Liver (tissue), 3 donors: ENCODE measurements at regions not wholly inside any gene's neighbourhood (a gene's known extent, or its start where the extent isn't known, plus 50 kb on each side); places are given as distances from the start of the nearest gene placed in this dataset.

Experiments
- EGR1 ChIP-seq, 2 donors: IDR thresholded peaks; 2 replicates each; pipeline ENCODE4 v1.6.1; 2016 to 2018; ENCODE audit warnings: antibody characterized with exemption in 2 of 2, low read depth in 2 of 2
- GABPA ChIP-seq, 2 donors: IDR thresholded peaks in 1 of 2; conservative IDR thresholded peaks in 1 of 2; 2 replicates each; pipeline ENCODE4 v1.6.1; 2016; ENCODE audit warnings: antibody characterized with exemption in 2 of 2, mild to moderate bottlenecking in 1 of 2, moderate library complexity in 1 of 2
- HNF4A ChIP-seq, 2 donors: conservative IDR thresholded peaks; 2 replicates each; pipeline ENCODE4 v1.6.1; 2016; ENCODE audit warnings: antibody characterized with exemption in 2 of 2, mild to moderate bottlenecking in 2 of 2
- NR2F2 ChIP-seq: IDR thresholded peaks from 2 replicates; pipeline ENCODE4 v1.6.1; 2016; ENCODE audit warnings: antibody characterized with exemption
- RAD21 ChIP-seq, 2 donors: IDR thresholded peaks; 2 replicates each; pipeline ENCODE4 v1.6.1; 2016; ENCODE audit warnings: antibody characterized with exemption in 2 of 2, mild to moderate bottlenecking in 2 of 2
- RXRA ChIP-seq, 2 donors: IDR thresholded peaks; 2 replicates each; pipeline ENCODE4 v1.6.1; 2017 to 2018; ENCODE audit warnings: antibody characterized with exemption in 2 of 2, mild to moderate bottlenecking in 1 of 2
- SP1 ChIP-seq: IDR thresholded peaks from 2 replicates; pipeline ENCODE4 v1.6.1; 2018; ENCODE audit warnings: antibody characterized with exemption, mild to moderate bottlenecking
- TAF1 ChIP-seq: conservative IDR thresholded peaks from 2 replicates; pipeline ENCODE4 v1.6.1; 2016; ENCODE audit warnings: antibody characterized with exemption, mild to moderate bottlenecking
- YY1 ChIP-seq: IDR thresholded peaks from 2 replicates; pipeline ENCODE4 v1.6.1; 2016; ENCODE audit warnings: antibody characterized with exemption, mild to moderate bottlenecking
- TF ChIP-seq, protein P1 (sequence below): fragments of 150-350 bp; IDR thresholded peaks from 2 replicates; pipeline ENCODE4 v1.5.1; 2017; ENCODE audit warnings: improper control_type of control experiment, low read depth, low read length; ENCODE audit not compliant: missing input control
- TF ChIP-seq, protein P2 (sequence below): IDR thresholded peaks from 2 replicates; pipeline ENCODE4 v1.6.1; 2016; ENCODE audit warnings: antibody characterized with exemption
- TF ChIP-seq, protein P3 (sequence below): IDR thresholded peaks from 2 replicates; pipeline ENCODE4 v1.6.1; 2016; ENCODE audit warnings: antibody characterized with exemption, mild to moderate bottlenecking
- TF ChIP-seq, protein P4 (sequence below): IDR thresholded peaks from 2 replicates; pipeline ENCODE4 v1.6.1; 2016; ENCODE audit warnings: antibody characterized with exemption
- donor health status: healthy.
- donor health status: healthy.

DNA sequence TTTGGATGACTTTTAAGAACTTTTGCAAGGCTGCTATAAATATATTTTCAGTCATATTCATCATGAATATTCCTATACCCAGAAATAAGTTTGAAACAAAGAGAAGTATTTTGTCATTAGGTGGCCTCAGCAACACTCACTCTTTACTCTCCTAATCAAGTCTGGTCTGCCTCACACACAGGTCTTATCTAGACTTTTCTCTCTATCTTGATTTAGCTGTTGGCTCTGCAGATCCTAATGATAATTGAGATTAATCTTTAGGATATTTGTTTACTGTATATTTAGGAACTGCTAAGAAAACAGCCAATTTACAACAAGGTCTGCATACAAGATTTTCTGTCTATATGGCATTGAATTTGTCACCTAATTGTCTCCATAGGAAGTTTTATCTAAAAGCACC, 297.6 kb downstream of the PTEN start:
- TF ChIP-seq, protein P1, sequence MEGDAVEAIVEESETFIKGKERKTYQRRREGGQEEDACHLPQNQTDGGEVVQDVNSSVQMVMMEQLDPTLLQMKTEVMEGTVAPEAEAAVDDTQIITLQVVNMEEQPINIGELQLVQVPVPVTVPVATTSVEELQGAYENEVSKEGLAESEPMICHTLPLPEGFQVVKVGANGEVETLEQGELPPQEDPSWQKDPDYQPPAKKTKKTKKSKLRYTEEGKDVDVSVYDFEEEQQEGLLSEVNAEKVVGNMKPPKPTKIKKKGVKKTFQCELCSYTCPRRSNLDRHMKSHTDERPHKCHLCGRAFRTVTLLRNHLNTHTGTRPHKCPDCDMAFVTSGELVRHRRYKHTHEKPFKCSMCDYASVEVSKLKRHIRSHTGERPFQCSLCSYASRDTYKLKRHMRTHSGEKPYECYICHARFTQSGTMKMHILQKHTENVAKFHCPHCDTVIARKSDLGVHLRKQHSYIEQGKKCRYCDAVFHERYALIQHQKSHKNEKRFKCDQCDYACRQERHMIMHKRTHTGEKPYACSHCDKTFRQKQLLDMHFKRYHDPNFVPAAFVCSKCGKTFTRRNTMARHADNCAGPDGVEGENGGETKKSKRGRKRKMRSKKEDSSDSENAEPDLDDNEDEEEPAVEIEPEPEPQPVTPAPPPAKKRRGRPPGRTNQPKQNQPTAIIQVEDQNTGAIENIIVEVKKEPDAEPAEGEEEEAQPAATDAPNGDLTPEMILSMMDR = no peak
- TF ChIP-seq TAF1 (no peak), GABPA (IDR thresholded peaks at IDR 0.05 in 1 of 2, conservative IDR thresholded peaks at IDR 0.05 in 1 of 2) (no peak), YY1 (no peak), RAD21 (IDR thresholded peaks at IDR 0.05) (no peak), EGR1 (IDR thresholded peaks at IDR 0.05; ENCODE audit: low read depth in 2 of 2) (no peak), RXRA (IDR thresholded peaks at IDR 0.05) (no peak), SP1 (no peak), NR2F2 (no peak), HNF4A (conservative IDR thresholded peaks at IDR 0.05) (no peak)
- TF ChIP-seq, protein P2, sequence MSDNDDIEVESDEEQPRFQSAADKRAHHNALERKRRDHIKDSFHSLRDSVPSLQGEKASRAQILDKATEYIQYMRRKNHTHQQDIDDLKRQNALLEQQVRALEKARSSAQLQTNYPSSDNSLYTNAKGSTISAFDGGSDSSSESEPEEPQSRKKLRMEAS = no peak
- TF ChIP-seq, protein P3, sequence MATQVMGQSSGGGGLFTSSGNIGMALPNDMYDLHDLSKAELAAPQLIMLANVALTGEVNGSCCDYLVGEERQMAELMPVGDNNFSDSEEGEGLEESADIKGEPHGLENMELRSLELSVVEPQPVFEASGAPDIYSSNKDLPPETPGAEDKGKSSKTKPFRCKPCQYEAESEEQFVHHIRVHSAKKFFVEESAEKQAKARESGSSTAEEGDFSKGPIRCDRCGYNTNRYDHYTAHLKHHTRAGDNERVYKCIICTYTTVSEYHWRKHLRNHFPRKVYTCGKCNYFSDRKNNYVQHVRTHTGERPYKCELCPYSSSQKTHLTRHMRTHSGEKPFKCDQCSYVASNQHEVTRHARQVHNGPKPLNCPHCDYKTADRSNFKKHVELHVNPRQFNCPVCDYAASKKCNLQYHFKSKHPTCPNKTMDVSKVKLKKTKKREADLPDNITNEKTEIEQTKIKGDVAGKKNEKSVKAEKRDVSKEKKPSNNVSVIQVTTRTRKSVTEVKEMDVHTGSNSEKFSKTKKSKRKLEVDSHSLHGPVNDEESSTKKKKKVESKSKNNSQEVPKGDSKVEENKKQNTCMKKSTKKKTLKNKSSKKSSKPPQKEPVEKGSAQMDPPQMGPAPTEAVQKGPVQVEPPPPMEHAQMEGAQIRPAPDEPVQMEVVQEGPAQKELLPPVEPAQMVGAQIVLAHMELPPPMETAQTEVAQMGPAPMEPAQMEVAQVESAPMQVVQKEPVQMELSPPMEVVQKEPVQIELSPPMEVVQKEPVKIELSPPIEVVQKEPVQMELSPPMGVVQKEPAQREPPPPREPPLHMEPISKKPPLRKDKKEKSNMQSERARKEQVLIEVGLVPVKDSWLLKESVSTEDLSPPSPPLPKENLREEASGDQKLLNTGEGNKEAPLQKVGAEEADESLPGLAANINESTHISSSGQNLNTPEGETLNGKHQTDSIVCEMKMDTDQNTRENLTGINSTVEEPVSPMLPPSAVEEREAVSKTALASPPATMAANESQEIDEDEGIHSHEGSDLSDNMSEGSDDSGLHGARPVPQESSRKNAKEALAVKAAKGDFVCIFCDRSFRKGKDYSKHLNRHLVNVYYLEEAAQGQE = no peak
- TF ChIP-seq, protein P4, sequence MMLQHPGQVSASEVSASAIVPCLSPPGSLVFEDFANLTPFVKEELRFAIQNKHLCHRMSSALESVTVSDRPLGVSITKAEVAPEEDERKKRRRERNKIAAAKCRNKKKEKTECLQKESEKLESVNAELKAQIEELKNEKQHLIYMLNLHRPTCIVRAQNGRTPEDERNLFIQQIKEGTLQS = no peak
